T-cell (primary cell): ENCODE measurements at regions not wholly inside any gene's neighbourhood (a gene's known extent, or its start where the extent isn't known, plus 50 kb on each side); places are given as distances from the start of the nearest gene placed in this dataset.

Experiments
- ATAC-seq, 4 experiments: fragments of 200-7000 bp in 3 of 4; fragments of 150-1000 bp in 1 of 4; cut with Tn5 transposase; replicated peaks in 1 of 4; 1 replicate in 3 of 4; 2 replicates in 1 of 4; pipeline ENCODE4 v1.10.0; 2021; ENCODE audit warnings: moderate library complexity in 3 of 4, mild to moderate bottlenecking in 2 of 4, moderate number of reproducible peaks in 1 of 4
- CTCF ChIA-PET, 2 donors: fragments of 300-600 bp; sonication (Branson Sonifier 250); formaldehyde crosslinking; loops; one replicate each; lab custom pipeline; 2022; ENCODE audit warnings: antibody characterized with exemption in 2 of 2; lab: Charles Lee
- POLR2A ChIA-PET, 2 donors: fragments of 300-600 bp; sonication (Branson Sonifier 250); formaldehyde crosslinking; loops; one replicate each; lab custom pipeline; 2022; ENCODE audit warnings: antibody characterized with exemption in 2 of 2; lab: Charles Lee
- DNase-seq, 35 experiments: peaks; one replicate each; pipeline versions ENCODE4 v3.0.0 to v3.0.0-alpha.2; 2013 to 2023
- H3K27ac ChIP-seq: one replicate; pipeline ENCODE4 v1.5.1; 2013; ENCODE audit warnings: low read length
- H3K27me3 ChIP-seq, 2 experiments: replicated peaks in 1 of 2; 1 replicate in 1 of 2; 2 replicates in 1 of 2; pipeline versions ENCODE4 v1.6.1 to v1.7.0; 2013; ENCODE audit warnings: low read length in 1 of 2, mixed read lengths in 1 of 2; ENCODE audit not compliant: control insufficient read depth in 2 of 2, insufficient read depth in 2 of 2; ENCODE audit errors: extremely low read depth in 1 of 2
- H3K36me3 ChIP-seq, 2 donors: 1 replicate in 1 of 2; 2 replicates in 1 of 2; pipeline versions ENCODE4 v1.6.1 to v1.7.0; 2013; ENCODE audit warnings: low read length in 1 of 2; ENCODE audit not compliant: control insufficient read depth in 2 of 2, insufficient read depth in 1 of 2; ENCODE audit errors: extremely low read depth in 1 of 2
- H3K4me1 ChIP-seq, 2 experiments: 1 replicate in 1 of 2; 2 replicates in 1 of 2; pipeline versions ENCODE4 v1.6.1 to v1.7.0; 2013; ENCODE audit warnings: low read length in 2 of 2, mixed read lengths in 1 of 2; ENCODE audit not compliant: insufficient read depth in 2 of 2, control insufficient read depth in 1 of 2; ENCODE audit errors: extremely low read depth in 1 of 2
- H3K4me3 ChIP-seq, 2 donors: 1 replicate in 1 of 2; 2 replicates in 1 of 2; pipeline versions ENCODE4 v1.5.1 to v1.7.0; 2013; ENCODE audit warnings: mild to moderate bottlenecking in 2 of 2, low read length in 1 of 2, moderate library complexity in 1 of 2; ENCODE audit not compliant: control insufficient read depth in 1 of 2; ENCODE audit errors: extremely low read depth in 1 of 2
- H3K9me3 ChIP-seq: 2 replicates; pipeline ENCODE4 v1.7.0; 2013
- H3K27ac Mint-ChIP-seq, 2 donors: one replicate each; pipeline ENCODE4 v1.8.0; 2020 to 2021; ENCODE audit warnings: mild to moderate bottlenecking in 2 of 2, mixed read lengths in 2 of 2
- H3K27me3 Mint-ChIP-seq, 2 donors: one replicate each; pipeline ENCODE4 v1.8.0; 2021 to 2022; ENCODE audit warnings: mixed read lengths in 2 of 2
- H3K36me3 Mint-ChIP-seq: one replicate; pipeline ENCODE4 v1.8.0; 2021; ENCODE audit warnings: mixed read lengths
- H3K4me1 Mint-ChIP-seq, 3 donors: one replicate each; pipeline ENCODE4 v1.8.0; 2020 to 2022; ENCODE audit warnings: mixed read lengths in 3 of 3, mild to moderate bottlenecking in 1 of 3
- H3K4me3 Mint-ChIP-seq, 3 donors: one replicate each; pipeline ENCODE4 v1.8.0; 2020 to 2022; ENCODE audit warnings: mild to moderate bottlenecking in 3 of 3, mixed read lengths in 3 of 3, moderate library complexity in 3 of 3
- H3K9me3 Mint-ChIP-seq, 3 donors: one replicate each; pipeline ENCODE4 v1.8.0; 2020 to 2022; ENCODE audit warnings: mixed read lengths in 3 of 3
- WGBS: methylation state at CpG from one replicate; pipeline ENCODE4 v1.1.5; 2013; ENCODE audit warnings: missing lambda C conversion rate; ENCODE audit not compliant: insufficient coverage; 5-methylcytosine and 5-hydroxymethylcytosine counted together

DNA sequence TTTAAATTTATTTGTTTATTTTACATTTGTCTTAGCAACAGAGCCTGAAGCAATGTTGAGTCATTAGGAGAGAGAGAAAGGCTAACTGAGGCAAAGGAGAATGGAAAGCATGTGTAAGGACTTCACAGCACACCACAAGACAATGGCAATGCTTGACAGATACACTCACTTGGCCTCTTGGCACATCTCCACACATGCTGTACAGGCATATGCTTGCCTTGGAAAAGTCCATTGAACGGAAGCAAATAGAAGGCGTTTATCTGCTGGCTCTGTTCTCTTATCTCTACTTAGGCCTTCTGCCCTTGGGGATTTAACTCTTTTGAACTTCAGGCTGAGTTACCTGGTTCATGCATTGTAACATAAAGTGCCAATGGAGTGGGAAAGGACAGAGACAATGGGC lies 262.2 kb upstream of the POU3F1 start:
- DNase-seq (no peak), ATAC-seq (no peak)
- Histone ChIP-seq H3K36me3 (no peaks in the 10 kb centered on the region), H3K4me1 (no peaks in the 10 kb centered on the region), H3K9me3 (no peaks in the 10 kb centered on the region), H3K27me3 (peaks cover 0 to 6% of the 10 kb centered on the region in 2 experiments), H3K27ac (no peak overlapping the region), H3K4me3 (no peak overlapping the region)
- CTCF ChIA-PET, result no interaction called here
- no peaks in the 10 kb centered on the region for H3K36me3 Mint-ChIP-seq
- peaks cover 43 to 44% of the 10 kb centered on the region in 2 donors for H3K27me3 Mint-ChIP-seq
- H3K27ac Mint-ChIP-seq, result no peak overlapping the region
- WGBS, result 90% methylated on average over 2 of the region's 2 CpGs
- H3K4me1 Mint-ChIP-seq, result no peaks in the 10 kb centered on the region
- no peak overlapping the region for H3K4me3 Mint-ChIP-seq
- POLR2A ChIA-PET, result no interaction called here
- no peaks in the 10 kb centered on the region for H3K9me3 Mint-ChIP-seq

DNA sequence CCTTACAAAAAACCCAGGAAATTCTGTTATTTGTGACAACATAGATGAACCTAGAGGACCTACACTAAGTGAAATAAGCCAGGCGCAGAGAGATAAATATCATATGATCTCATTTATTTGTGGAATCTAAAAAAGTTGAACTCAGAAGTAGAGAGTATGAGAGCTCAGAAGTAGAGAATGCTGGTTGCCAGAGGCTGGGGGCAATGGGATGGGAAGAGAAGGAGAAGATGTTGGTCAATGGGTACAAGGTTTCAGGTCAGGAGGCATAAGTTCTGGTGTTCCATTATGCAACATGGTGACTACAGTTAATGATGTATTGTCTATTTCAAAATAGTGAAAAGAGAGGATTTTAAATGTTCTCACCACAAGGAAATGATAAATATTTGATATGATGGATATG lies 259.1 kb upstream of the POU3F1 start:
- H3K4me1 ChIP-seq, result no peaks in the 10 kb centered on the region
- H3K27ac ChIP-seq, result no peak overlapping the region
- H3K4me3 ChIP-seq, result no peak overlapping the region
- H3K36me3 Mint-ChIP-seq, result no peaks in the 10 kb centered on the region
- H3K36me3 ChIP-seq, result no peaks in the 10 kb centered on the region
- WGBS, result no CpG with 5 or more reads among the region's 1 CpG
- H3K27me3 ChIP-seq, result peaks cover 3 to 10% of the 10 kb centered on the region in 2 experiments
- H3K4me3 Mint-ChIP-seq, result no peak overlapping the region
- H3K4me1 Mint-ChIP-seq, result no peaks in the 10 kb centered on the region
- H3K9me3 ChIP-seq, result no peaks in the 10 kb centered on the region
- ChIA-PET POLR2A (no interaction called here), CTCF (no interaction called here)
- H3K27me3 Mint-ChIP-seq, result peaks cover 34 to 36% of the 10 kb centered on the region in 2 donors
- no peak overlapping the region for H3K27ac Mint-ChIP-seq
- DNase-seq, result no peak
- no peak for ATAC-seq
- H3K9me3 Mint-ChIP-seq, result no peaks in the 10 kb centered on the region

DNA sequence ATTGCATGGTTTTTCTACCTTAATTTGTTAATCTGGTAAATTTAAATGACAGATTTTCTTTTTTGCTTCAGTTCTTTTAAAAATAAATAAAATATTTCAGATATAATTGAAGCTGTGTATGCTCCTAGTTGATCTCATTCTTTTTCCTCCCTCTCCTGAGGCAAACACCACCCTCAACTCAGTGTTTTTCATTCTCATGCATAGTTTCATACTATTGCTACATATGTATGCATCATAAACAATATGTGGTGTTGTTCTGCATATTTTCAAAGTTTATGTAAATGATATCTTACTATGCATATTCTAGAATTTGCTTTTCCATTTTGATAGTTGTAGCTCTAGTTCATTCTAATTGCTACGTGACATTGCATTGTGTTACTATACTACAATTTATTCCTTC lies 257.2 kb upstream of the POU3F1 start:
- no peak overlapping the region for H3K4me3 ChIP-seq
- CTCF ChIA-PET, result no interaction called here
- H3K27me3 Mint-ChIP-seq, result peaks cover 32 to 34% of the 10 kb centered on the region in 2 donors
- H3K36me3 Mint-ChIP-seq, result no peaks in the 10 kb centered on the region
- no CpG with 5 or more reads among the region's 1 CpG for WGBS
- no peaks in the 10 kb centered on the region for H3K9me3 ChIP-seq
- no peak overlapping the region for H3K27ac ChIP-seq
- ATAC-seq (no peak), DNase-seq (no peak)
- H3K4me3 Mint-ChIP-seq, result no peak overlapping the region
- no peaks in the 10 kb centered on the region for H3K4me1 ChIP-seq
- H3K4me1 Mint-ChIP-seq, result no peaks in the 10 kb centered on the region
- no peaks in the 10 kb centered on the region for H3K9me3 Mint-ChIP-seq
- H3K36me3 ChIP-seq, result no peaks in the 10 kb centered on the region
- POLR2A ChIA-PET, result no interaction called here
- H3K27me3 ChIP-seq, result peaks cover 3 to 13% of the 10 kb centered on the region in 2 experiments
- H3K27ac Mint-ChIP-seq, result no peak overlapping the region

- H3K36me3 ChIP-seq, result no peaks in the 10 kb centered on the region
- ATAC-seq, result no peak
- ChIA-PET CTCF (no interaction called here), POLR2A (no interaction called here)
- no peak overlapping the region for H3K27ac ChIP-seq
- DNase-seq, result no peak
- no peaks in the 10 kb centered on the region for H3K4me1 ChIP-seq
- 50% methylated on average over 3 of the region's 7 CpGs for WGBS
- Mint-ChIP-seq H3K4me1 (no peaks in the 10 kb centered on the region), H3K4me3 (no peak overlapping the region), H3K27ac (no peak overlapping the region), H3K36me3 (no peaks in the 10 kb centered on the region), H3K9me3 (no peaks in the 10 kb centered on the region), H3K27me3 (peaks cover 50% of the 10 kb centered on the region in 2 donors)
- no peaks in the 10 kb centered on the region for H3K9me3 ChIP-seq
- H3K4me3 ChIP-seq, result no peak overlapping the region
- H3K27me3 ChIP-seq, result peaks cover 3 to 14% of the 10 kb centered on the region in 2 experiments
Observed at GRCh38 chr1:38301040-38301439, 254.4 kb upstream of the POU3F1 start.

GRCh38 chr1:38300616-38301015 lies 254.0 kb upstream of the POU3F1 start:
- no peak overlapping the region for H3K27ac Mint-ChIP-seq
- DNase-seq, result no peak
- CTCF ChIA-PET, result no interaction called here
- Histone ChIP-seq H3K36me3 (no peaks in the 10 kb centered on the region), H3K4me1 (no peaks in the 10 kb centered on the region), H3K27me3 (peaks cover 3 to 14% of the 10 kb centered on the region in 2 experiments), H3K27ac (no peak overlapping the region), H3K9me3 (no peaks in the 10 kb centered on the region), H3K4me3 (no peak overlapping the region)
- no peak for ATAC-seq
- H3K9me3 Mint-ChIP-seq, result no peaks in the 10 kb centered on the region
- H3K4me3 Mint-ChIP-seq, result no peak overlapping the region
- WGBS, result no CpG with 5 or more reads among the region's 3 CpGs
- H3K36me3 Mint-ChIP-seq, result no peaks in the 10 kb centered on the region
- H3K27me3 Mint-ChIP-seq, result peaks cover 52 to 53% of the 10 kb centered on the region in 2 donors
- POLR2A ChIA-PET, result no interaction called here
- no peaks in the 10 kb centered on the region for H3K4me1 Mint-ChIP-seq

DNA sequence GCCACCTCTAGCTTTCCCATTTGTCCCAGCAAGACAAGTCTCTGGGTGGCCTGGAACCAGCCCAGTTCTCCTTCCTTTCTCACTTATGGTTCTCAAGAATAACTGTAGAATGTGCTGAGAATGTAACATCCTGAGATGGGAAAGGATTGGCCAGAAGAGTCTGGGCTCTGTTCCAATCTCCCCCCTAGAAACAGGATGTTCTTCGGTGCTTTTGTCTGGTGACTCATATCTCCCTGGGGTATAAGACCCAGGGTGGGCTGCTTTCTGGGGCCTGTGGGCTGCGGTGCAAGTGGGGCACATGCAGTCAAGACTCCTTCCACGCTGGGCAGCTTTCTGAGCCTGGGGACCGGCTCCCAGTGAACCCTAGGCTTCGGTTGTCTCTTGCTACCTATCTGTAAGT lies 251.2 kb upstream of the POU3F1 start:
- no peak overlapping the region for H3K27ac ChIP-seq
- Mint-ChIP-seq H3K4me3 (no peak overlapping the region), H3K4me1 (peaks cover 0 to 2% (median under 1%) of the 10 kb centered on the region in 3 donors), H3K27ac (no peak overlapping the region), H3K36me3 (no peaks in the 10 kb centered on the region), H3K9me3 (peaks cover 3 to 4% (median 3%) of the 10 kb centered on the region in 3 donors), H3K27me3 (peaks cover 59 to 60% of the 10 kb centered on the region in 2 donors)
- no peaks in the 10 kb centered on the region for H3K9me3 ChIP-seq
- CTCF ChIA-PET, result no interaction called here
- DNase-seq (no peak), ATAC-seq (no peak)
- POLR2A ChIA-PET, result no interaction called here
- H3K36me3 ChIP-seq, result no peaks in the 10 kb centered on the region
- no peaks in the 10 kb centered on the region for H3K4me1 ChIP-seq
- 63% methylated on average over 5 of the region's 5 CpGs for WGBS
- H3K4me3 ChIP-seq, result no peak overlapping the region
- peaks cover 5 to 22% of the 10 kb centered on the region in 2 experiments for H3K27me3 ChIP-seq

DNA sequence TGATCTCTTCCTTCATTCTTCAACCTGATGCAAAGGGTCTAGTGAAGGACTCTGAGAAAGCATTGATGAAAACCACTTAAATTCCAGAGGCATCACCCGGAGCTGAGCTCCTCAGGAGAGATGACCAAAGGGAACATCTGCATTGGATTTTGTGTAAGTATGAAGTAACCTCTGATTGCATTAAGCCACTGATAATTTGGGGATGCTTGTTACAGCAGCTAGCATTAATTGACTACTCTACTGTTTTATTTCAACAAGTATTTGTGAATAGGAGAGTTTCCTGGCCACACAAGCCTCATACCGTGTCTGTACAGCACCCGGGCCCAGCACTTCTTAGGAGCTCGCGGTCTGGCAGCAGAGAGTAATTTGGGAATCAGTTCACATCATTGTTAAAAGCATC lies 250.7 kb upstream of the POU3F1 start:
- Mint-ChIP-seq H3K36me3 (no peaks in the 10 kb centered on the region), H3K27ac (no peak overlapping the region), H3K4me1 (peaks cover 0 to 7% (median 3%) of the 10 kb centered on the region in 3 donors), H3K27me3 (peaks cover 60 to 64% of the 10 kb centered on the region in 2 donors), H3K4me3 (no peak overlapping the region), H3K9me3 (peaks cover 3 to 4% (median 3%) of the 10 kb centered on the region in 3 donors)
- ATAC-seq (no peak), DNase-seq (no peak)
- CTCF ChIA-PET, result no interaction called here
- Histone ChIP-seq H3K9me3 (no peaks in the 10 kb centered on the region), H3K36me3 (no peaks in the 10 kb centered on the region), H3K27ac (no peak overlapping the region), H3K4me3 (no peak overlapping the region), H3K27me3 (peaks cover 5 to 28% of the 10 kb centered on the region in 2 experiments), H3K4me1 (peaks cover 0 to under 1% of the 10 kb centered on the region in 2 experiments)
- WGBS, result no CpG with 5 or more reads among the region's 5 CpGs
- POLR2A ChIA-PET, result no interaction called here
